Activated CD4-positive, alpha-beta T cell treated with anti-CD3 and anti-CD28 coated beads, Interleukin-2, amount 10 ng/mL, durations not matched to agents 7 days and 5 days (primary cell): ENCODE measurements at regions not wholly inside any gene's neighbourhood (a gene's known extent, or its start where the extent isn't known, plus 50 kb on each side); places are given as distances from the start of the nearest gene placed in this dataset.

Source experiments
- CTCF ChIA-PET: fragments of 350-600 bp; sonication (Branson Sonifier 250); formaldehyde crosslinking; loops from one replicate; lab custom pipeline; 2021; ENCODE audit warnings: antibody characterized with exemption; lab: Charles Lee
- POLR2A ChIA-PET: fragments of 350-600 bp; sonication (Branson Sonifier 250); formaldehyde crosslinking; loops from one replicate; lab custom pipeline; 2021; ENCODE audit warnings: antibody characterized with exemption; lab: Charles Lee
- DNase-seq: peaks from one replicate; pipeline ENCODE4 v3.0.0-alpha.2; 2020
- H3K27ac Mint-ChIP-seq: one replicate; pipeline ENCODE4 v1.8.0; 2021; ENCODE audit warnings: mild to moderate bottlenecking, moderate library complexity, mixed read lengths
- H3K27me3 Mint-ChIP-seq: one replicate; pipeline ENCODE4 v1.8.0; 2021; ENCODE audit warnings: mixed read lengths
- H3K36me3 Mint-ChIP-seq: one replicate; pipeline ENCODE4 v1.8.0; 2021; ENCODE audit warnings: low read depth, mixed read lengths
- H3K4me1 Mint-ChIP-seq: one replicate; pipeline ENCODE4 v1.8.0; 2021; ENCODE audit warnings: mixed read lengths
- H3K4me3 Mint-ChIP-seq: one replicate; pipeline ENCODE4 v1.8.0; 2021; ENCODE audit warnings: mild to moderate bottlenecking, moderate library complexity, mixed read lengths
- H3K9me3 Mint-ChIP-seq: one replicate; pipeline ENCODE4 v1.8.0; 2021; ENCODE audit warnings: mixed read lengths

DNA sequence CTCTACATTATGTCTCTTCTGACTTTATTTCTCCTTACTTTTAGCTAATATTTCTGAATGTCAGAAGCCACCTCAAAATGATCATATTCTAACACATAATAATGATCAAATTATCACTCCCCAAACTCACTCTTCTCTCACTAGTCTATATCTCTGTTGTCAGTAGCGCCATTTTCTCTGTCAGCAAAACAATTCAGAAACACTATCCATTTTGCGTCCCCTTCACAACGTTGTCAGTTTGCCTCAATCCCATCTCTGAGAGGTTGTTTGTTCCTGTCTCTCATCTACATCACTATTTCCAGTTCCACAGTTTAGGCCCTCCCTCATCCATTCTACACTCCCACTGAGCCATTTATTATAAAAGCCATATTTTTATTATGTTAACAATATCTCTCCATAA lies 1376.3 kb upstream of the ACVR2A start:
- CTCF ChIA-PET: no interaction called here
- Mint-ChIP-seq H3K4me3 (no peak overlapping the region), H3K27me3 (no peaks in the 10 kb centered on the region), H3K27ac (no peak overlapping the region), H3K9me3 (peaks cover 3% of the 10 kb centered on the region), H3K36me3 (no peaks in the 10 kb centered on the region), H3K4me1 (no peaks in the 10 kb centered on the region)
- DNase-seq: no peak
- POLR2A ChIA-PET: no interaction called here

DNA sequence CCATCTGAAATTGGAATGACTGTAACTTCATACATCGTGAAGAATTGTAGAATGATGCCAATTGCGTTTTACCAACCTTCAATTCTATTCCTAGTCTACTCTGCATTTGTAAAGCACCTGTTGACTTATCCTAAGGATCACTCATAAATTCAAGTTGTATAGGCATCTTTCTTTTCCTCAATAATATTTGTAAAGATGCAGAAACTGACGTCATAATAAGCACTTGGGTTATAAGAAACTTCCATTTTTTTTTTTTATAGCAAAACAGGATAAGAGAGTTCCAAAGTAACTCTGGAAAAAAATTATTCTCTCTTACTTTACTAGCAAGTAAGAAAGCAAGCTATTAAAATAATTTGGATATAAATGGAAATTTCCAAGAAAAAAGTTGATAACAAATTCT lies 1377.4 kb upstream of the ACVR2A start:
- CTCF ChIA-PET: no interaction called here
- Mint-ChIP-seq H3K27me3 (no peaks in the 10 kb centered on the region), H3K9me3 (peaks cover 7% of the 10 kb centered on the region), H3K36me3 (no peaks in the 10 kb centered on the region), H3K4me3 (no peak overlapping the region), H3K4me1 (no peaks in the 10 kb centered on the region), H3K27ac (no peak overlapping the region)
- DNase-seq: no peak
- POLR2A ChIA-PET: no interaction called here

DNA sequence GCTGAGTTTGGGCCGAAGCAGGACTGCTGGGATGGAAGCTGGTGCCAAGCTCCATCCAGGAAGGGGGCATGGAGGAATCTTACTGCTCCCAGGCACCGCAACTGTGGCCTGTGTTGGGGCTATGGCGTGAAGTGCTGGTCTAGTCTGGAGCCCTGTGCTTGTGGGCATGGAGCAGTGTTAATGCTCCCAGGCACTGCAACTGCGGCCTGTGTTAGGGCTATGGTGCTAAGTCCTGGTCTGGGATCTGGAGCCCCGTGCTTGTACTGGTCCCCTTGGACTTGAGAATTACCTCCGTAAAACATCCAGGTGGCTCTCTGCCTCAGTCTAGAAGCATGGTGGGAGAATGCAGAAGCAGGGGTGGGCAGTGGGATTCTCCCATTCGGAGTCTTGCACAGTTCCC lies 1379.4 kb upstream of the ACVR2A start:
- no peaks in the 10 kb centered on the region for H3K36me3 Mint-ChIP-seq
- H3K4me1 Mint-ChIP-seq: no peaks in the 10 kb centered on the region
- H3K27ac Mint-ChIP-seq: no peak overlapping the region
- no peak overlapping the region for H3K4me3 Mint-ChIP-seq
- ChIA-PET CTCF (no interaction called here), POLR2A (no interaction called here)
- no peaks in the 10 kb centered on the region for H3K27me3 Mint-ChIP-seq
- H3K9me3 Mint-ChIP-seq: peaks cover 12% of the 10 kb centered on the region
- DNase-seq: no peak

DNA sequence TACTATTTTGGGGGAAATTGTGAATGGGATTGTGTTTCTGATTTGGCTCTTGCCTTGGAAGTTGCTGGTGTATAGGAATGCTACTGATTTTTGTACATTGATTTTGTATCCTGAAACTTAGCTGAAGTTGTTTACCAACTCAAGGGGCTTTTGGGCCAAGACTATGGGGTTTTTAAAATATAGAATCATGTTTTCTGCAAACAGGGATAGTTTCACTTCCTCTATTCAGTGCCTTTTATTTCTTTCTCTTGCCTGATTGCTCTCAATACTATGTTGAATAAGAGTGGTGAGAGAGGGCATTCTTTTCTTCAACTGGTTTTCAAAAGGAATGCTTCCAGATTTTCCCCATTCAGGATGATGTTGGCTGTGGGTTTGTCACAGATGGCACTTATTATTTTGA lies 1383.8 kb upstream of the ACVR2A start:
- Mint-ChIP-seq H3K4me1 (no peaks in the 10 kb centered on the region), H3K9me3 (peaks cover 16% of the 10 kb centered on the region), H3K4me3 (no peak overlapping the region), H3K27me3 (no peaks in the 10 kb centered on the region), H3K27ac (no peak overlapping the region), H3K36me3 (no peaks in the 10 kb centered on the region)
- ChIA-PET POLR2A (no interaction called here), CTCF (no interaction called here)
- DNase-seq: no peak

DNA sequence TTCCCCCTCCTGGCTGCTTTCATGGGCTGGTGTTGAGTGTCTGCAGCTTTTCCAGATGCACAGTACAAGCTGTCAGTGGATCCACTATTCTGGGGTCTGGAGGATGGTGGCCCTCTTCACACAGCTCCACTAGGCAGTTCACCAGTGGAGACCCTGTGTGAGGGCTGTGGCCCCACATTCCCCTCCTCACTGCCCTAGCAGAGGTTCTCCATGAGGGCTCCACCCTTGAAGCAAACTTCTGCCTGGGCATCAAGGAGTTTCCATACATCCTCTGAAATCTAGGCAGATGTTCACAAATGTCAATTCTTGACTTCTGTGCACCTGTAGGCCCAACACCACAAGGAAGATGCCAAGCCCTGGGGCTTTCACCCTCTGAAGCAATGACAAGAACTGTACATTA lies 1386.2 kb upstream of the ACVR2A start:
- H3K36me3 Mint-ChIP-seq: no peaks in the 10 kb centered on the region
- ChIA-PET POLR2A (no interaction called here), CTCF (no interaction called here)

DNA sequence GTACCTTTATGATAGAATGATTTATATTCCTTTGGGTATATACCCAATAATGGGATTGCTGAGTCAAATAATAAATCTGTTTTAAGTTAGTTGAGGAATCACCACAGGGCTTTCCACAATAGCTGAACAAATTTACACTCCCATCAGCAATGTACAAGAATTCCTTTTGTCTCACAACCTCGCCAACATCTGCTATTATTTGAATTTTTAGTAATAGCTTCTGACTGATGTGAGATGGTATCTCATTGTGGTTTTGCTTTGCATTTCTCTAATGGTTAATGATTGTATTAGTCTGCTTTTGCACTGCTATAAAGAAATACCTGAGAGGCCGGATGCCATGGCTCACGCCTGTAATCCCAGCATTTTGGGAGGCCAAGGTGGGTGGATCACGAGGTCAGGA lies 1387.6 kb upstream of the ACVR2A start:
- DNase-seq: no peak
- Mint-ChIP-seq H3K27ac (no peak overlapping the region), H3K4me1 (no peaks in the 10 kb centered on the region), H3K9me3 (peaks cover 9% of the 10 kb centered on the region), H3K4me3 (no peak overlapping the region), H3K27me3 (no peaks in the 10 kb centered on the region), H3K36me3 (no peaks in the 10 kb centered on the region)
- ChIA-PET CTCF (no interaction called here), POLR2A (no interaction called here)

More for the DNA sequence above, 1386.2 kb upstream of the ACVR2A start:
- no peaks in the 10 kb centered on the region for H3K27me3 Mint-ChIP-seq
- no peak for DNase-seq
- peaks cover 16% of the 10 kb centered on the region for H3K9me3 Mint-ChIP-seq
- H3K4me1 Mint-ChIP-seq: no peaks in the 10 kb centered on the region
- no peak overlapping the region for H3K4me3 Mint-ChIP-seq
- no peak overlapping the region for H3K27ac Mint-ChIP-seq

DNA sequence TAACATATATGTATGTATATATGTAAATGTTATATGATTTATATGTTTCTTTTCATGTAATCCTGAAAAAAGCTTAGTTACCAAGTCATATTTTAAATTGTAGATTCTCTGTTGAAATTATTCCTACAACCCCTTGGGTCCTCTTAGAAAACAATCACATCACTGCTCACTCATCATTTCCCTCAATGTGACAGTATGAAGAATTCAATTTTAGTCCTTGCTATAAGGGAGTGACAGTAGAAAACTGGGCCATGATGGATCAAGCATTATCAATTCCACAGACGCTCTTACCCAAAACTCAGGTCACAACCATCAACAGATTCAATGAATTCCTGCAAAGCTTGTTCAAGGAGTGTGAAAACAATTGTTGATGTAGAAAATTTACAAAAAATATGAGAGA lies 1389.5 kb upstream of the ACVR2A start:
- no peaks in the 10 kb centered on the region for H3K4me1 Mint-ChIP-seq
- H3K27ac Mint-ChIP-seq: no peak overlapping the region
- CTCF ChIA-PET: no interaction called here
- POLR2A ChIA-PET: no interaction called here
- no peaks in the 10 kb centered on the region for H3K27me3 Mint-ChIP-seq
- H3K4me3 Mint-ChIP-seq: no peak overlapping the region
- no peaks in the 10 kb centered on the region for H3K36me3 Mint-ChIP-seq
- DNase-seq: no peak
- H3K9me3 Mint-ChIP-seq: peaks cover 6% of the 10 kb centered on the region

DNA sequence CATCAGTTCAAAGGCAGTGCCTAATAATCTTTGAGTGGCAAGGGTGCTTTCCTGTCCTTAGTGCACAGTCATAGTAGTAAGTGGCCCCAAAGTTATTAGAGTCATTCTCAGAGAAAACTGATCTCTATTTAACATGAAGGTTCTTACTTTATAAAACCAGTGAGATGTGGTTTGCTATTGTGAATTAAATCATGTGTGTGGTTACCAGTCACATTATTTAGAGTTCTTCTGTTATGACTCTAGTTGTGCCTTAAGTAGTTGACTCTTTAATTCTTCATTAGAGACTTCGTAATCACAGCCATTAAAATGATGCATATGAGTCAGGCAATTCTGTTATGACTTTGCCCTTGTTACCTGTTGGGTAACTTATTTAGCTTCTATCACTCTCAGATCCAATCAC lies 1392.9 kb upstream of the ACVR2A start:
- Mint-ChIP-seq H3K27me3 (no peaks in the 10 kb centered on the region), H3K27ac (no peak overlapping the region), H3K4me3 (no peak overlapping the region), H3K36me3 (no peaks in the 10 kb centered on the region), H3K4me1 (no peaks in the 10 kb centered on the region), H3K9me3 (no peaks in the 10 kb centered on the region)
- DNase-seq: no peak
- CTCF ChIA-PET: no interaction called here
- POLR2A ChIA-PET: no interaction called here

DNA sequence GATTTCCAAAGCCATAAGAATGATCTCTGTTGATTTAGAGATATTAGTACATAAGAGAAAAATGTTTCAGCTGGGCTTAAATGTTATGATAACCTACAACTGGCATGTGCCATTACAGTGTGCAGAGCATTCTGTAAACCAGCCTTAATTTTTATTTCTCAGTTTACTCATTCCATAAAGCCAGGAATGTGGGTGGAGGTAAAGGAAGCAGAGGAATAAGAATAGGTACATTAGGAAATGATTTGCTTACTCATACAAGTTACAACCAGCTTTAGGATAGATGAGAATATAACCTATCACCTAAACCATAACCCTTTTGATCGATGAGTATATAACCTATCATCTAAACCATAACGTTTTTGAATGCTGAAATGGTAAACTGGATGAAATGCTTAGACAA lies 1394.7 kb upstream of the ACVR2A start:
- H3K27ac Mint-ChIP-seq: no peak overlapping the region
- H3K27me3 Mint-ChIP-seq: no peaks in the 10 kb centered on the region
- ChIA-PET CTCF (no interaction called here), POLR2A (no interaction called here)
- H3K36me3 Mint-ChIP-seq: no peaks in the 10 kb centered on the region
- no peaks in the 10 kb centered on the region for H3K9me3 Mint-ChIP-seq
- no peak overlapping the region for H3K4me3 Mint-ChIP-seq
- H3K4me1 Mint-ChIP-seq: no peaks in the 10 kb centered on the region
- no peak for DNase-seq

DNA sequence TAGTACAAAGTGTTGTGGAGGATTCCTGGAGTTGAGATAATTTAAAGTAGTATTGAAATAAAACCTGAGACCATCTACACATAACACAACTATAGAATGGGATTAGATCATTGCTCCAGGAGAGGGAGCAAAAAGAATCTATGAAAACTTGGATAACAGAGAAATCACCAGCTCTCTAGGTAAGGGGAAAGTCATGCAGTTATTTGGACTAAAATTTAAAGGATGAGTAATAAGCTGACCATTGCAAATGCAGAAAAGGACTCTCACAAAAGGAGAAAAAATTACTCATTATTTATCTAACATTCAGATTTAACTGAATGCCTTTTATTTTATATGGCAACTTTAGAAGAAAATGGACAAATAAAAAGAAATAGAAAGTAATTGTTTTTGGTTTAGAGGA lies 1399.8 kb upstream of the ACVR2A start:
- no peaks in the 10 kb centered on the region for H3K4me1 Mint-ChIP-seq
- no peaks in the 10 kb centered on the region for H3K27me3 Mint-ChIP-seq
- no peaks in the 10 kb centered on the region for H3K36me3 Mint-ChIP-seq
- H3K27ac Mint-ChIP-seq: no peak overlapping the region
- no peak overlapping the region for H3K4me3 Mint-ChIP-seq
- CTCF ChIA-PET: no interaction called here
- no peaks in the 10 kb centered on the region for H3K9me3 Mint-ChIP-seq
- DNase-seq: no peak
- POLR2A ChIA-PET: no interaction called here

DNA sequence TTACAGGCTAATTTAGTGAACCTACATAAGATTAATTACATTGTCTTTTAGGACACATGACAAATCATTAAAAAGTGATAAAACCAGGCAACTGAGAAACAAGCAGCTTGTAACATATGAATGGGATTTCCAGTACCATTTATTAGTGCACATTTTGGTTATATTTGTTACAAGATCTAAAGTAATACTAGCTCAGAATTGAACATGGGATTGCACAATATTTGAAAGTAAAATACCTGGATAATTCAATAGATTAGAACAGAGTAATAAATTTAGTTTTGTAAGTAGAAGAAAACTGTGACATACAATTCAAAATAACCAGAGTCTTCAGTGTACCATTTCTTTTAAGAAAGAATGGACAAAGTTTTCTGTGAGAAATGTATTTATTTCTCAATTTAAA lies 1400.7 kb upstream of the ACVR2A start:
- ChIA-PET CTCF (no interaction called here), POLR2A (no interaction called here)
- no peaks in the 10 kb centered on the region for H3K27me3 Mint-ChIP-seq

DNA sequence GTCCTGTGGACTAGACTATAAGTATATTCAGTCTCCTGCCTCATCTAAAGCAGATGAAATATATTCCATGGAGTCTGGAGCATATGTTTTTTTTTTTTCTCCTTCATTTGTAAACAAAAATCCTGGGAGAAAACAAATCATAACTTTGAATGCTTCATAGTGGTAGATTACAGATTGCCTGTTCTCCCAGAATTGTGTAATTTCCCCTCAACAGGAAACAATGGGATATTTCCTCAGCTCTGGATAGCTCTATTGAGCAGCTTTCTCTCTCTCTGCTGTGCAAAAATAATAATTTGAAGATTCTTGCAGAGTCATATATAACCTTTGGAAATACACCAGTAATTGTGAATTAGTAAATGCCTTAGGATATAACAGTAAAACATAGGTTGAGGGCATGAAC lies 1406.6 kb upstream of the ACVR2A start:
- Mint-ChIP-seq H3K4me1 (no peaks in the 10 kb centered on the region), H3K27me3 (no peaks in the 10 kb centered on the region), H3K36me3 (no peaks in the 10 kb centered on the region), H3K4me3 (no peak overlapping the region), H3K27ac (no peak overlapping the region), H3K9me3 (no peaks in the 10 kb centered on the region)
- POLR2A ChIA-PET: no interaction called here
- CTCF ChIA-PET: no interaction called here
- DNase-seq: no peak

More for the DNA sequence above, 1400.7 kb upstream of the ACVR2A start:
- H3K36me3 Mint-ChIP-seq: no peaks in the 10 kb centered on the region
- DNase-seq: no peak
- H3K9me3 Mint-ChIP-seq: no peaks in the 10 kb centered on the region
- no peak overlapping the region for H3K27ac Mint-ChIP-seq
- H3K4me1 Mint-ChIP-seq: no peaks in the 10 kb centered on the region
- no peak overlapping the region for H3K4me3 Mint-ChIP-seq

DNA sequence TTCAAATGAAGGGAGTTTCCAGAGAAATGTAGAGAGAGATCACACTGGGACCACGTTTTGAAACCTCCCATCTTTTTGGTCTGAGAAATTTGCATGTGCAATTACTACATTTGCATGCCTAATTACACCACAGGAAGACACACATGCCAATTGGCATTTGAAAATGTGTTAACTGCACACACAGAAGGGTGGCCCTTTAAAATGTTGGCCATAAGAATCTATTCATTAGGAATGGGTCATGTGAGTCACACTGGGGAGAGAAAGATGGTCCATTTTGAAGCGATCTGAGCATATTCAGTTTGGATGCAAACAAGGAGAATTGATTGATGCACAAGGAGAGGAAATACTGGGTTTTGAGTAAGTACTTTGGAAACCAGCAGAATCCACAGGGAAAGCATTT lies 1407.1 kb upstream of the ACVR2A start:
- ChIA-PET CTCF (no interaction called here), POLR2A (no interaction called here)
- Mint-ChIP-seq H3K4me3 (no peak overlapping the region), H3K4me1 (no peaks in the 10 kb centered on the region), H3K27ac (no peak overlapping the region), H3K9me3 (no peaks in the 10 kb centered on the region), H3K27me3 (no peaks in the 10 kb centered on the region), H3K36me3 (no peaks in the 10 kb centered on the region)
- DNase-seq: no peak

DNA sequence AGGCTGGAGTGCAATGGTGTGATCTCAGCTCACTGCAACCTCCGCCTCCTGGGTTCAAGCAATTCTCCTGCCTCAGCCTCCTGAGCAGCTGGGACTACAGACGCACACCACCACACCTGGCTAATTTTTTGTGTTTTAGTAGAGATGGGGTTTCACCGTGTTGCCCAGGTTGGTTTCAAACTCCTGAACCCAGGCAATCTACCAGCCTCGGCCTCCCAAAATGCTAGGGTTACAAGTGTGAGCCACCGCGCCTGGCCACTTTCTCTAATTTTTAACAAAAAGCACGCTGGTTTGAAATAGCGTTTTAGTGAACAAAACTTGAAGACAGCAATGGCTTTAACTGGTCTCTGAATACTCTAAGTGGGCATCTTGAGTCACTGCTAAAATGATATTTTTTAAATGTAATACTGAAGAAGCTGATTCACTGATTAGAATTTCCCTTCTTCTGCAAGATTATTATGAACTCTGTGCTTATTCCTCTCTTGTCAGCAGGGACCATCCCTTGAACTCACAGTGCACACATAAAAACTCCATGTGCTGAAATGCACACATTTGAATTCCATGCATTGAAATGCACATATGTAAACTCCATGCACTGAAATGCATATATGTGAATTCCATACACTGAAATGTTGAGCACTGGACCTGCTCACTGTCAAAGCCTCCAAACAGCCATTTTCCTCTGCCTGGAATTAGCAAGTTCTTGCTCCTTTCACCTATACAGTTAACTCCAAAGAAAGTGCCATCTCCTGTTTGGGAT lies 1411.5 kb upstream of the ACVR2A start:
- Mint-ChIP-seq H3K4me1 (no peaks in the 10 kb centered on the region), H3K36me3 (no peaks in the 10 kb centered on the region), H3K27me3 (no peaks in the 10 kb centered on the region), H3K9me3 (no peaks in the 10 kb centered on the region), H3K4me3 (no peak overlapping the region), H3K27ac (no peak overlapping the region)
- ChIA-PET CTCF (no interaction called here), POLR2A (no interaction called here)
- DNase-seq: no peak
